CD4-positive, alpha-beta T cell (primary cell): ENCODE measurements at regions not wholly inside any gene's neighbourhood (a gene's known extent, or its start where the extent isn't known, plus 50 kb on each side); places are given as distances from the start of the nearest gene placed in this dataset.

ENCODE experiments used
- ATAC-seq: fragments of 200-7000 bp; cut with Tn5 transposase; one replicate; pipeline ENCODE4 v1.10.0; 2022; ENCODE audit warnings: mild to moderate bottlenecking; ENCODE audit not compliant: poor library complexity
- CTCF ChIA-PET: fragments of 350-600 bp; sonication (Branson Sonifier 250); formaldehyde crosslinking; loops from one replicate; lab custom pipeline; 2021; ENCODE audit warnings: antibody characterized with exemption, inconsistent platforms; lab: Charles Lee
- POLR2A ChIA-PET: fragments of 350-600 bp; sonication (Branson Sonifier 250); formaldehyde crosslinking; loops from one replicate; lab custom pipeline; 2021; ENCODE audit warnings: antibody characterized with exemption, inconsistent platforms; lab: Charles Lee
- DNase-seq, 14 experiments: peaks; one replicate each; pipeline ENCODE4 v3.0.0-alpha.2; 2013 to 2020; ENCODE audit warnings: mixed read lengths in 2 of 14
- H3K27ac ChIP-seq, 2 donors: one replicate each; pipeline versions ENCODE4 v1.5.1 to v1.7.0; 2013; ENCODE audit warnings: low read length in 2 of 2, low read depth in 1 of 2, mild to moderate bottlenecking in 1 of 2
- H3K27me3 ChIP-seq, 2 experiments: 1 replicate in 1 of 2; 2 replicates in 1 of 2; pipeline versions ENCODE4 v1.6.1 to v1.7.0; 2013; ENCODE audit warnings: low read length in 2 of 2, control low read depth in 1 of 2, mild to moderate bottlenecking in 1 of 2, moderate library complexity in 1 of 2; ENCODE audit not compliant: insufficient read depth in 2 of 2, control insufficient read depth in 1 of 2
- H3K36me3 ChIP-seq: one replicate; pipeline ENCODE4 v1.6.1; 2013; ENCODE audit warnings: low read length, control low read depth; ENCODE audit not compliant: insufficient read depth
- H3K4me1 ChIP-seq: one replicate; pipeline ENCODE4 v1.6.1; 2013; ENCODE audit warnings: low read length, control low read depth; ENCODE audit not compliant: insufficient read depth
- H3K4me3 ChIP-seq: one replicate; pipeline ENCODE4 v1.5.1; 2013; ENCODE audit warnings: mild to moderate bottlenecking, low read length, moderate library complexity
- H3K9me3 ChIP-seq, 2 experiments: 1 replicate in 1 of 2; 2 replicates in 1 of 2; pipeline versions ENCODE4 v1.6.1 to v1.7.0; 2013; ENCODE audit warnings: low read length in 2 of 2, mild to moderate bottlenecking in 2 of 2, control low read depth in 1 of 2, moderate library complexity in 1 of 2; ENCODE audit not compliant: control insufficient read depth in 1 of 2, insufficient read depth in 1 of 2
- H3K27ac Mint-ChIP-seq: one replicate; pipeline ENCODE4 v1.8.0; 2020; ENCODE audit warnings: mixed read lengths
- H3K27me3 Mint-ChIP-seq: one replicate; pipeline ENCODE4 v1.8.0; 2021; ENCODE audit warnings: mixed read lengths
- H3K36me3 Mint-ChIP-seq: one replicate; pipeline ENCODE4 v1.8.0; 2021; ENCODE audit warnings: low read depth, mixed read lengths
- H3K4me1 Mint-ChIP-seq: one replicate; pipeline ENCODE4 v1.8.0; 2021; ENCODE audit warnings: low read depth, mixed read lengths
- H3K4me3 Mint-ChIP-seq: one replicate; pipeline ENCODE4 v1.8.0; 2020; ENCODE audit warnings: mild to moderate bottlenecking, mixed read lengths
- H3K9me3 Mint-ChIP-seq: one replicate; pipeline ENCODE4 v1.8.0; 2020; ENCODE audit warnings: mixed read lengths
- intact Hi-C, 2 experiments: fragments of 100-400 bp; cut with DNase I in 1 of 2; cut with micrococcal nuclease in 1 of 2; formaldehyde crosslinking; loops; one replicate each; pipeline versions ENCODE4 v1.15.1 to v1.9.0; 2023 to 2025; cut with DNase I, micrococcal nuclease
- TF ChIP-seq, protein P1 (sequence below): fragments of 200-600 bp; IDR thresholded peaks from one replicate; pipeline ENCODE4 v1.8.0; 2022; ENCODE audit warnings: antibody characterized with exemption, mild to moderate bottlenecking

DNA sequence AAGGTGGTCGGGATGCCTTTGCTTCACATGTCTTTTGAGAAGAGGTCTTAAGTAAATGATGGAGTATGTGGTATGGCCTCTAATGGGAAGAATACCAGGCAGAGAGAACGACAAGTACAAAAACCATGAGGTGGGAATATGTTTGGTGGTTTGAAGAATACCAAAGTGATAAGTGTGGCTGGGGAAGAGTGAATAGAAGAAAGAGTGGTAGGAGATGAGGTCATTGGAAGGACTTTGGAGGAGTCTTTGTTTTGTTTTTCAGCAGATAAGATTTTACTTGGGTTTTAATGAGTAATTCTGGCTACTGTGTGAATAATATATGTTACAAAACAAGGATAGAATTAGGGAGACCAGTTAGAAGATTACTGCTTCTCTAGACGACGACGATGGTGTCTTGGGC is 515.4 kb downstream of the RAB38 start:
- no peak for DNase-seq
- peaks cover 0 to 4% of the 10 kb centered on the region in 2 experiments for H3K9me3 ChIP-seq
- H3K4me1 Mint-ChIP-seq: no peaks in the 10 kb centered on the region
- H3K36me3 ChIP-seq: no peaks in the 10 kb centered on the region
- no peaks in the 10 kb centered on the region for H3K27me3 Mint-ChIP-seq
- H3K4me3 ChIP-seq: no peak overlapping the region
- no peak overlapping the region for H3K4me3 Mint-ChIP-seq
- no peak overlapping the region for H3K27ac ChIP-seq
- no peaks in the 10 kb centered on the region for H3K4me1 ChIP-seq
- no peaks in the 10 kb centered on the region for H3K27me3 ChIP-seq
- peaks cover 4% of the 10 kb centered on the region for H3K9me3 Mint-ChIP-seq
- CTCF ChIA-PET: no interaction called here
- TF ChIP-seq, protein P1, sequence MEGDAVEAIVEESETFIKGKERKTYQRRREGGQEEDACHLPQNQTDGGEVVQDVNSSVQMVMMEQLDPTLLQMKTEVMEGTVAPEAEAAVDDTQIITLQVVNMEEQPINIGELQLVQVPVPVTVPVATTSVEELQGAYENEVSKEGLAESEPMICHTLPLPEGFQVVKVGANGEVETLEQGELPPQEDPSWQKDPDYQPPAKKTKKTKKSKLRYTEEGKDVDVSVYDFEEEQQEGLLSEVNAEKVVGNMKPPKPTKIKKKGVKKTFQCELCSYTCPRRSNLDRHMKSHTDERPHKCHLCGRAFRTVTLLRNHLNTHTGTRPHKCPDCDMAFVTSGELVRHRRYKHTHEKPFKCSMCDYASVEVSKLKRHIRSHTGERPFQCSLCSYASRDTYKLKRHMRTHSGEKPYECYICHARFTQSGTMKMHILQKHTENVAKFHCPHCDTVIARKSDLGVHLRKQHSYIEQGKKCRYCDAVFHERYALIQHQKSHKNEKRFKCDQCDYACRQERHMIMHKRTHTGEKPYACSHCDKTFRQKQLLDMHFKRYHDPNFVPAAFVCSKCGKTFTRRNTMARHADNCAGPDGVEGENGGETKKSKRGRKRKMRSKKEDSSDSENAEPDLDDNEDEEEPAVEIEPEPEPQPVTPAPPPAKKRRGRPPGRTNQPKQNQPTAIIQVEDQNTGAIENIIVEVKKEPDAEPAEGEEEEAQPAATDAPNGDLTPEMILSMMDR: no peak
- POLR2A ChIA-PET: no interaction called here
- intact Hi-C loops: no loop called here
- no peak for ATAC-seq
- no peaks in the 10 kb centered on the region for H3K36me3 Mint-ChIP-seq
- no peak overlapping the region for H3K27ac Mint-ChIP-seq

DNA sequence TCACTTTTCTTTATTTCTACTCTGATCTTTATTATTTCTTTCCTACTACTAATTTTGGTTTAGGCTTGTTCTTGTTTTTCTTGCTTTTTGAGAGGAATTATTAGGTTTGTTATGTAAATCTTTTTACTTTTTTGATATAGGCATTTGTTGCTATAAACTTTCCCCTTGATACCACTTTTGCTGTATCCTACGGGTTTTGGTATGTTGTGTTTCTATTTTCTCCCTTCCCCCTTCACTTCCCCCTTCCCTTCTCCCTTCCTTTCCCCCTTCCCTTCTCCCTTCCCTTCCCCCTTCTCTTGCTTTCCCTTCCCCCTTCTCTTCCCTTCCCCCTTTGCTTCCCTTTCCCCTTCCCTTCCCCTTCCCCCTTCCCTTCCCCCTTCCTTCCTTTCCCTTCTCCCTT is 529.6 kb downstream of the RAB38 start:
- TF ChIP-seq, protein P1: no peak
- no peak overlapping the region for H3K27ac ChIP-seq
- ATAC-seq (no peak), DNase-seq (no peak)
- H3K4me1 ChIP-seq: no peaks in the 10 kb centered on the region
- CTCF ChIA-PET: no interaction called here
- H3K36me3 ChIP-seq: no peaks in the 10 kb centered on the region
- intact Hi-C loops: no loop called here
- peaks cover 3% of the 10 kb centered on the region for H3K9me3 Mint-ChIP-seq
- no peaks in the 10 kb centered on the region for H3K27me3 ChIP-seq
- H3K4me1 Mint-ChIP-seq: no peaks in the 10 kb centered on the region
- H3K9me3 ChIP-seq: peaks cover 0 to 2% of the 10 kb centered on the region in 2 experiments
- H3K27ac Mint-ChIP-seq: no peak overlapping the region
- POLR2A ChIA-PET: no interaction called here
- no peak overlapping the region for H3K4me3 ChIP-seq
- no peaks in the 10 kb centered on the region for H3K27me3 Mint-ChIP-seq
- no peak overlapping the region for H3K4me3 Mint-ChIP-seq
- no peaks in the 10 kb centered on the region for H3K36me3 Mint-ChIP-seq

DNA sequence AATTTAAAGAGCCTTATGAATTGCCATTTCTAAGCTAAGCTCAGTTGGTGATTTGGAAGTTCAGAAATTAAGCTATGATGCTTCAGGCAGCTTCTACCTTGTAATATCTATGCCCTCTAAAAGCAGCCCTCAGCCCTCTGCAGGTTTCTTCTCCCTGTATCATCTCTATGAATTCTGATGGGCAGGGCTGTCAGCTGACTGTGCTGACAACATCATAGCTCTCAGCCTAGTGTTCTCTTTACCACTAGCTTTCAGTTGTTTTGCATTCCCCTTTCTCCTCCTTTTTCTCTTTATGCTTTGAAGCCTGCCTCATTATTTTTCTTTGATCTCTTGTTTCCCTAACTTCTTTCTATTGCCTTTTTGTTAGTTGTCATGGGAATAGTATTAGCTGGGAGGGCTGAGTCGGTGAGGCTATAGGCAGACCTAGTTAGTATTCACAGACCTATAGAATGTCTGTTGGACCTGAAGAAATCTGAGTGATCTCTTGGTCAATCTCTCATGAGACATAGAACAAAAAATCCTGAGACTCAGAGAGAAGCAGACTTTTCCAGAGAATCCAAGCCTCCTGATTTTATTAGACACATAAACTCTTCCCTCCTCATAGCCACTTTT is 535.4 kb downstream of the RAB38 start:
- TF ChIP-seq, protein P1: no peak
- Histone ChIP-seq H3K27ac (no peak overlapping the region), H3K36me3 (no peaks in the 10 kb centered on the region), H3K4me3 (no peak overlapping the region), H3K4me1 (no peaks in the 10 kb centered on the region), H3K9me3 (peaks cover 0 to 3% of the 10 kb centered on the region in 2 experiments), H3K27me3 (no peaks in the 10 kb centered on the region)
- Mint-ChIP-seq H3K27me3 (no peaks in the 10 kb centered on the region), H3K9me3 (peaks cover 2% of the 10 kb centered on the region), H3K4me1 (no peaks in the 10 kb centered on the region), H3K27ac (no peak overlapping the region), H3K36me3 (no peaks in the 10 kb centered on the region), H3K4me3 (no peak overlapping the region)
- no peak for ATAC-seq
- ChIA-PET CTCF (no interaction called here), POLR2A (no interaction called here)
- DNase-seq: no peak
- intact Hi-C loops: no loop called here
